ENCODE measurements at regions not wholly inside any gene's neighbourhood (a gene's known extent, or its start where the extent isn't known, plus 50 kb on each side); places are given as distances from the start of the nearest gene placed in this dataset.
A peak's percentile ranks its signal among the peaks of the same experiment; 100 is the strongest.

- no peak for DNase-seq
Observed at GRCh38 chr3:168497183-168497582, 401.5 kb upstream of the GOLIM4 start.

DNA sequence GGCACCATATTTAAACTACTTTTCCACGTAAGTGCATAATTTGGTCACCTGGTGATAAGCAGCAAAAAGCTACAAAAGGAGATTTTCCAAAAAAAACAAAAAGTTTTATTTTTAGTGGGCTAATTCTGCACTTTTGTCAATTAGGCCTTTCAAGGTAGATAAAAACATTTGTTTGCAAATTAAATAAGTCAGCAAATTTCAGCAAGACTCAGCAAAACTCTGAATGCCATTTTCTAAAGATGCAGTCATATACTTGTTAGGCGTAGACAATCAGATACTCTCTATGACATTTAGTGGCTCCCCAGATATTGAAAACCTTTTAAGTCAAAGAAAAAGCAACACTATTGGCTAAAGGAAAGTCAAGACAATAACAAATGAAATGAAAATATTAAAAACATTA lies 400.2 kb upstream of the GOLIM4 start:
- no peak for DNase-seq

DNA sequence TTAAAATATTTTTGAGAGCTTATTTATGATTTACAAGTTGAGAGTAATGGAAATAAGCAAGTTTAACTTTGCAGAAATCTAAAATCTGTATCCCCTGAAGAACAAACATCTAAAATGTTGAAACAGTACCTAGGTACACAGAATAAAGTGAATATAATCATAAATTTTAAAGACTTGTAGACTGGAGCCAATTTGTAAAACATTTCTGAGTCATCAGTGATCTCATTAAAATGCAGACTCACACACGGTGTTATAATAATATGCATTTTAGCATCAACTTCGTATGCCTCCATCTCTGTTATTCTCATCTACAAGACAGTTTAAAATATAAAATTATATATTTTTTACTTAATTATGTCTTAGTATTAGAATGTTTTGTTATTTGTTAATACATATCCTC lies 399.5 kb upstream of the GOLIM4 start:
- DNase-seq: no peak

DNA sequence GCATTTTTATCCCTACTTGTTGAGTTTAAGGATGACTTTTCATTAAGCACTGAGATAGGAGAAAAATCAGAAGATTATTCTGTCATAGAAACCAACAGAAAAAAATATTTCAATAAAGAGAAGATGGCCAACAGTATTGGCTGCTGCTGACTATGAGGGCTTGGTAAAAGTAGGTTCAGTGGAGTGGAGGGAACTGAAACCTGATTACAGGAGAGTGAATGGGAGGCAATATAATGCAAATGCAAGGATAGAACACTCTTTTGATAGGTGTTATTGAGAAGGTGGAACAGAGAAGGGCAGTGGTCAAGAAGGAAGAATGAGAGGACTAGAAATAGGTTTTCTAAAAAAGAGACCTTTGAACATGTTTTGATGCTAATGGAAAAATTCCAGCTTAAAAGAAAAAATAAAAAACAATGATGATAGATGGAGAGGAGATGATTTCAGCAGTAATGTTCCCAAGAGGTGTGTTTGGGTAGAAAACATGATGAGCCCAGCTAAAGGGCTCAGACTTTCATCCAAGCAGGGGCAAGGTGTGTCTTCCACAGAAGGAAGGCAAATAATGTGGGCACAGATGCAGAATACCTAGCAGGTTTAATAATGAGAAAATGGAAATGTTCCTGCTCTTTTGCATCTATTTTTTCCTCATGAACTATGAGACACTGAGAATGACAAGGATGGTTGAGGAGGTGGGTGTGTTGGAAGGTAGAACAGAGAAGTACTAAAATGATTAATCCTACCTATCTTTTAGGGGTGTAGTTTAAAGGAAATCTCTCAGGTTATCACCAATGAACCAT lies 397.9 kb upstream of the GOLIM4 start:
- no peak for DNase-seq

DNA sequence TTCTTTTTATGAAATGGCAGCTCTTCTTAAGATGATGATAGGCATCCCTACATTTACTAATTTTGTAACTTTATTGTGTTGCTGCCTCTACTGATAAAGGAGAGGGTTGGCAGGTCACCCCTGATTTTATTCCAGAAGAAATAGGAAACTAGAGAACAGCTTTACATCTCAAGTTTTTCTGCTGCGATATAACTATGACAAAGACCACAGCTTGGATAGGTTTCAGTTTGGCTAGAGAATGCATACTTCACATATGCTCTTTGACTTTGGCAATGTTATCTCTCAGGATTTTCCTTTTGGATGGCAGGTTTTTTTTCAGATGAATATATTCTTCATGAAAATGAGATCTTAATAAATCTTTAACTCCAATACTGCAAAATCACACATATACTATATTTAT lies 395.3 kb upstream of the GOLIM4 start:
- DNase-seq: no peak

DNA sequence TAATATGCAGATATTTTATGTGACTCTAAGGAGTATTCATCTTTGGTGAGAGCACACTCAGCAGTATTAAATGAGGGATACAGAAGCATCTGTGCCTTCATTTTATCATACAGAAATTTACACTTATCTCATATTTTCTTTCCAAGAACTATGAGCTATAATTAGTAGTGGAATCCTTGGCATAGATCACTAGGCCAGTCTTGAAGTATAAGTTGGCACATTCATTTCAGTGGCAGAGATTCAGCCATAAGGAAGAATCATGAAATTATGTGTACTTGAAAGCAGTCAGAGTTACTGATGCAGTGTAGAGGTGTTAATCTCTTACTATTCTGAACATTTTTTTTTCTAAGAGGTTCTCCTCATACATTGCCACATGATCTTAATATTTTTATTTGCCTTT lies 393.6 kb upstream of the GOLIM4 start:
- DNase-seq: no peak

DNA sequence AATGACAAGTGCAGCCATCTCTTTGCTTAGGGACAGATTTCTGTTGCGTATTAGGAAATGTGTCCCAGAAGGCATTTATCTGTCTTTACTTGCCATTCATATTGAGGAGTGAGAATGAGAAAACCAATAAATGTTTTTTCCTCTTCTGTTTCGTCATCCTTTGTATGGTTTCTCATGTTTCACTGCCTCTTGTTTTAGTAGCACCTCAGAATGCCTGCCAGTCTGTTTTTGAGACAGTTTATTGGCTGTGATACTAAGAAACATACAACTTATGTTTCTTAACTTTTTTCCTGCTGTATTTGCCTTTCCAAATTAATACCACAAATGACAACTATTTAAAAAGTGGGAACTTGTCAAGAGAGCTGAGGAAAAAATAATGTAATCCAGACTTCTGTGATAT lies 390.2 kb upstream of the GOLIM4 start:
- no peak for DNase-seq

DNA sequence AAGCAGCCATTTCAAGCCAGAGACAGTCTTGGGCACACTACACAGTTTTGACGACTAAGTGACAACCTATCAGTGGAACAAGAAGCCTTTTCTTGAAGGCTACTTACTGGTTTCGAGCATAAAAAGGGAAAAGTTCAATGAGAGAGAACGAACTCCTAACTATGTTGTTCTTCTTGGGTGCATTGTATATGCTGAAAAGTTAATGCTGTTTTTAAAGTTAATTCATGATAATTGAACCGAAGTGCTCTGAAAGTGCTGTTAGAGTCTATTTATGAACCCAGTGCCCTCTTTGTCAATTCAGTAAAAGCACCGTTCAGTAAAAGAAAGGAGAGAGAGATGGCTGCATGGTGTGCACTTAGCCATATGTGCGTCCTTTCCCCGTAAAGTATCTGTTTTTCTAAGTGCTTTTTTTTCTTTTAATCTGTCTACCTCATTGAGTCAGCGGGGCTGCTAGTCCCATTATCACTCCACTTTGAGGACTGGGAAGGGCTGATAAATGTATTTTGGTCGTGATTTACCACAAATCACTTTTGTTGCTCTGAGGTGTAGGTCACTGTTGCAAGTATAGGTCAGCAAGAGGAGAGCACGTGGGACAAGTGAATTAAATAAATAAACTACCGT lies 380.7 kb upstream of the GOLIM4 start:
- no peak for DNase-seq

GRCh38 chr3:168475704-168476103 lies 380.0 kb upstream of the GOLIM4 start:
- no peak for DNase-seq

DNA sequence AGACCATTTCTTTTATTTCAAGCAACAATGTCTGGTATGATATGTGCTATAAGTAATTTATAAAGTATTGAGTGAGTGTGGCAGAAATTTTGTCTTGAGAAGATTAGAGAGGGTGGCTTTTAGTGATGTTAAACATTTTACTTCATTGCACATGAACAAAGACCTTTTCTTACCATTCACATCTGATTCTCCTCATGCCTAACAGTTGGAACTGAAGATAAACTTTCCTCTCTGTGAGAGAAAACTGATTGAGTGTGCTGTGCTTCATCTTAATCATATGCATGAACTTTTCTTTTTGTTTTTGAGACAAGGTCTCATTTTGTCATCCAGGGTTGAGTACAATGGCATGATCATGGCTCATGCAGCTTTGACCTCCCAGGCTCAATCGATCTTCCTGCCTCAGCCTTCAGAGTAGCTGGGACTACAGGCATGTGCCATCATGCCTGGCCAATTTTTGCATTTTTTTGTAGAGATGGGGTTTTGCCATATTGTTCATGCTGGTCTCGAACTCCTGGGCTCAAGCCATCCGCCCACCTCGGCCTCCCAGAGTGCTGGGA lies 377.7 kb upstream of the GOLIM4 start:
- DNase-seq: no peak

DNA sequence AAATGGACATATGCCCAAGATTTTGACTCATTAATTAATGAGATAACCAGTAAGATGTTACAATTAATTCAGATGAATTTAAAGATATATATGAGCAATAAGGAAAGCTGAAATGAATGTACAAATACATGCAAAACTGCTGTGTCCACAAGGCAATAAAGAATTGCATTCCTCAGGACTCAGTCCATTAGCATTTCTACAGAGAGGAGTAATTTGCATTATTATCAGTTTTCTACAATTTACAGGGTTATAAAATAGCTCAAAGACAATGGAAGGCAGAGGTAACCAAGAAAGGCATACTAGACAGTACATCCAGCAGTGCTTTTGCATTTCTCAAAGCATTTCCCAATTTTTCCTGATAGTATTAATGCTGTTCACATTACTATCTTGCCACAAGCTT lies 377.1 kb upstream of the GOLIM4 start:
- DNase-seq: no peak

DNA sequence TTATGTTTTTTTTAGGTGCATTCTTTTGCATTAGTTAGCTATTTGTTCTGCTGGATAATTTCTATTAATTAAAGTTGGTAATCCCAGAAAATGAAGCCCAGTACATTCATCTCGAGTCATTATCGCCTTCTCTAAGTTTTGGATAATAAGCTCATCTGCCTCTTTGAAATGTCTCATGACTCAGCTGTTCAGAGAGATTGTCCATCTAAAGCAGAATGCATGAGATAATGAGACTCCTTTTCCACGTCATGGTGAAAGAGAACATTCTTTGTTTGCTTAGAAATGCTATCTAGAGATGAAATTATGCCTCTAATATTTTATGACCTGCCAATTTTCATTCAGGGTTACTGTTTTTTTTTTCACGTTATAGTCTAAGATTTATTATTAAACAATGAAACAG lies 374.7 kb upstream of the GOLIM4 start:
- DNase-seq: no peak

DNA sequence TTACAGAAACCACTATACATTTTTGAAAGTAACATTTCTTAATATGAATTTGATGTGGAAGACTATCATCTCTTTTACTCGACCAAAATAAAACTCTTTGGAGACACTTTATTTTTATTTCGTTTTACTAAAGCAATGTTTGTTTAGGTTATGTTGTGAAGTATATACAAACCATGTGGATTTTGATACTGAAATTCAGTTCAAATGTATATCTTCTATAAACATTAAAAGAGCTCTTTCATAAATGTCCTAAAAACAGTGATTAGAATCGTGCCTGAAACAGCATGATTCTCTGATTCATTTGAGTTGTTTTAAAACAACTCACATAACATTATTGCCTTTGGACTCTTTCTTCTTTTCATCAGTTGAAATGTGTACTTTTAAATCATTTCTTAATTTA lies 373.7 kb upstream of the GOLIM4 start:
- no peak for DNase-seq

GRCh38 chr3:168467115-168467714 lies 371.5 kb upstream of the GOLIM4 start:
- DNase-seq: peak; percentile 2 to 32

DNA sequence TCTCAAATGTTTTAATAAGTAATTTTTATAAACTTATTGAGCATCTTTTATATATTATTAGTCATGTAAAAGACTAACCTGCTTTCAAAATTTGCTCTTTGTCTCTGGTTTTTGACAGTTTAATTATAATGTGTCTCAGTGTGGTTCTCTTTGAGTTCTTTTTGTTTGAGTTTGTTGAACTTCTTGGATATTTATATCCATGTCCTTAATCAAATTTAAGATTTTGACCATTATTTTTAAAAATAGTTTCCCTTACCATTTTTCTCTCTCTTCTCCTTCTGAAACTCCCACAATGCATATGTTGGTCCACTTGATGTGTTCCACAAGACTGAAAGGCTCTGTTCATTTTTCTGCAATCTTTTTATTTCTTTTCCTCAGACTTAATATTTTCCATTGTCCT lies 366.1 kb upstream of the GOLIM4 start:
- no peak for DNase-seq

GRCh38 chr3:168459226-168459784 lies 363.6 kb upstream of the GOLIM4 start:
- no peak for DNase-seq

- DNase-seq: no peak
Observed at GRCh38 chr3:168457954-168458539, 362.3 kb upstream of the GOLIM4 start.

DNA sequence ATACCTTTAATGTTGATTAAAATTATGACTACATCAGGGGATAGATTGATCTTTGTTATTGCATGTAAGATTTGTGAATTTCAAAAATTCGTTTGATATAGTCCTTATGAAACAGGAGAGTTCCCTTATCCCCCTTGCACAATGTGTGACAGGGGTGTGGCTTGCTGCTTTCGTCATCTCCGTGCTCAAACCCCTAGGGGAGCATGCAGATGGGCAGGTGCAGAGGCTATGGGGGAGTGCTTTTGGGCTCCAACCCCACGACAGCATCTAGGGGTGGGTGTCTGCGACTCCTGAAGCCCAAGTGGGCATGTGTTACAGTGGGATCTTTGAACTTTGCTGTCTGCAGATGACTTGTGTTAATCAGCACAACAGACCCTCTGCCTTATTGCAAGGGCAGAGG lies 360.1 kb upstream of the GOLIM4 start:
- no peak for DNase-seq

- no peak for DNase-seq
Observed at GRCh38 chr3:168453623-168454022, 357.9 kb upstream of the GOLIM4 start.

- no peak for DNase-seq
Observed at GRCh38 chr3:168443965-168444364, 348.2 kb upstream of the GOLIM4 start.

DNA sequence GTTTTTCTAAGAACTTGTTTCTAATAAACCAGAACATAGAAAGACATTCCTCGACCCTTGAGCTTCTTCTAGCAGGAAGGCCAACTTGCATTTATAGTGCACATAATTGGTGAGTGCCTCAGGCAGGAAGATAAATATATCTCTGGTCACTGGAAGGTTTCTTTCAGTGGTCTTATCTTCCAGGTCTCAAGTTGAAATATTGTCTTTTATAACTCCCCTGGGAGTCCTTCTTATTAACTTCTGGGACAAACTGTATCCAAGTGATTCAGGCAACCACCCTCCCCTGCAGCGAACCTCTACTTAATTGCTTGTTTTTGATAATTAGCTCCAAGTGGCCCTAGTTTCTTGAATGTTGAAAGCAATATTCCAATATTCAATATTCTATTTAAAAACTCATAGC lies 346.8 kb upstream of the GOLIM4 start:
- DNase-seq: no peak

DNA sequence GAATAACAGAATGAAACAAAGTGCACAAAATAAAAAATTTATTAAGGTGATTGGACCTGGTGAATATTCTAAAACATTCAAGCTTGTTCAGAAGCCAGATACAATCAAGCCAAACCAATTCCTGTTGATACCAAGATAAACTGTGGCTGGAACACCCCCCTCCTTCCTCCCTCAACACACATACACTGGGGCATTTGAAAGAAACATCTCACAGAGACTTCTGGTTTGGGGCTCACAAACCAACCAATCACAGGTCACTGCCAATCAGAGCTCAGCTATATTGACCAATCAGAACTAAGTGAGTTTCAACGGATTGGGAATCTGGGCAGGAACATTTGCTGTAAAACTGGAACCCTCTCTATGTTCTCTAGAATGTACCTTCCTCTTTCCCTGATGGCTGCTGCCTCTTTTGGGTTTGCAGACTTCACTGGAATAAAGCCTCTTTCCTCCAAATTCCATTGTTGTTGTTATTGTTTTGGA lies 340.6 kb upstream of the GOLIM4 start:
- no peak for DNase-seq

GRCh38 chr3:168431491-168431890 lies 335.8 kb upstream of the GOLIM4 start:
- no peak for DNase-seq
